B cell (primary cell): ENCODE measurements at regions not wholly inside any gene's neighbourhood (a gene's known extent, or its start where the extent isn't known, plus 50 kb on each side); places are given as distances from the start of the nearest gene placed in this dataset.

ENCODE experiments used
- CTCF ChIP-seq: fragments of 200-600 bp; IDR thresholded peaks from one replicate; pipeline ENCODE4 v1.8.0; 2022; ENCODE audit warnings: antibody characterized with exemption, mild to moderate bottlenecking
- EZH2 ChIP-seq: IDR thresholded peaks from 2 replicates; pipeline ENCODE4 v1.6.1; 2012; ENCODE audit warnings: borderline replicate concordance, low read depth, mild to moderate bottlenecking, moderate library complexity, low read length; ENCODE audit not compliant: insufficient read depth, poor library complexity, severe bottlenecking

- no peak for TF ChIP-seq CTCF
- no peak for TF ChIP-seq EZH2
Measured at GRCh38 chr16:51445250-51445649, 294.2 kb upstream of the SALL1 start.
